ENCODE measurements at regions not wholly inside any gene's neighbourhood (a gene's known extent, or its start where the extent isn't known, plus 50 kb on each side); places are given as distances from the start of the nearest gene placed in this dataset.

GRCh38 chr10:81306971-81307782 is 567.8 kb upstream of the NRG3 start:
- TF ChIP-seq EZH2 (IDR thresholded peaks at IDR 0.05) (no peak), POLR2AphosphoS5 (IDR thresholded peaks at IDR 0.05; ENCODE audit: borderline replicate concordance, low read depth, low read length) (no peak)
